Cardiac muscle cell (in vitro differentiated cells and primary cell): ENCODE measurements at regions not wholly inside any gene's neighbourhood (a gene's known extent, or its start where the extent isn't known, plus 50 kb on each side); places are given as distances from the start of the nearest gene placed in this dataset.

Experiments
- DNase-seq, 2 donors: peaks; one replicate each; pipeline versions ENCODE4 v3.0.0 to v3.0.0-alpha.2; 2010 to 2017; ENCODE audit warnings: low read depth in 1 of 2, low spot score in 1 of 2
- H3K27ac ChIP-seq: fragments of 200-600 bp; sonication (generic); 2 replicates; pipeline ENCODE4 v1.5.1; 2016
- H3K27me3 ChIP-seq: fragments of 200-600 bp; sonication (generic); 2 replicates; pipeline ENCODE4 v1.6.0; 2016; ENCODE audit warnings: control low read depth
- H3K36me3 ChIP-seq: fragments of 200-600 bp; sonication (generic); 2 replicates; pipeline ENCODE4 v1.5.1; 2016; ENCODE audit warnings: control low read depth
- H3K4me1 ChIP-seq: fragments of 200-600 bp; sonication (generic); 2 replicates; pipeline ENCODE4 v1.8.1; 2017; ENCODE audit warnings: low read depth, mild to moderate bottlenecking, mixed run types
- H3K4me3 ChIP-seq: fragments of 200-600 bp; sonication (generic); 2 replicates; pipeline ENCODE4 v1.5.1; 2016; ENCODE audit warnings: mild to moderate bottlenecking
- H3K9me3 ChIP-seq: fragments of 200-600 bp; sonication (generic); 2 replicates; pipeline ENCODE4 v1.5.1; 2017; ENCODE audit warnings: low read depth, mild to moderate bottlenecking, control low read depth
- TF ChIP-seq, protein P1 (sequence below): IDR thresholded peaks from 2 replicates; pipeline ENCODE4 v1.5.1; 2012; ENCODE audit warnings: low read depth, mild to moderate bottlenecking, low read length

DNA sequence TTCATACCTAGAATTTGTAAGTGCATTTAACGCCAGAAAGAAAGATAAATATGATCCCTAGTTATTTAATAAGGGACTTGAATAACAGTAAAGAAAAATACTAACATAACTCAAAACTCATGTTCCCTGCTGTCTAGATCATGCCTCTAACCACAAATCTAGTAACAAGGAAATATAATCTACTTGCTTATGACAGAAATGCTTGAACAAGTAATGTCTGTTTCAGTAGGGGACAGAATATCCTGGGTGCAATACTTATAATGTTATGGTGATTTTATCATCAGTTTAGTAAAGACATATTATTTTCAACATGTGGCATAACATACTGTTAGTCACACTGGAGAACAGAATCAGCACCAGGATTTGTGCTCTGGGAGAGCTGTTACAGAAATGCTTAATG lies 861.9 kb upstream of the SLITRK1 start:
- Histone ChIP-seq H3K4me3 (no peak overlapping the region), H3K27me3 (no peaks in the 10 kb centered on the region), H3K4me1 (no peaks in the 10 kb centered on the region), H3K36me3 (no peaks in the 10 kb centered on the region), H3K9me3 (no peaks in the 10 kb centered on the region), H3K27ac (no peak overlapping the region)
- DNase-seq = no peak
- TF ChIP-seq, protein P1, sequence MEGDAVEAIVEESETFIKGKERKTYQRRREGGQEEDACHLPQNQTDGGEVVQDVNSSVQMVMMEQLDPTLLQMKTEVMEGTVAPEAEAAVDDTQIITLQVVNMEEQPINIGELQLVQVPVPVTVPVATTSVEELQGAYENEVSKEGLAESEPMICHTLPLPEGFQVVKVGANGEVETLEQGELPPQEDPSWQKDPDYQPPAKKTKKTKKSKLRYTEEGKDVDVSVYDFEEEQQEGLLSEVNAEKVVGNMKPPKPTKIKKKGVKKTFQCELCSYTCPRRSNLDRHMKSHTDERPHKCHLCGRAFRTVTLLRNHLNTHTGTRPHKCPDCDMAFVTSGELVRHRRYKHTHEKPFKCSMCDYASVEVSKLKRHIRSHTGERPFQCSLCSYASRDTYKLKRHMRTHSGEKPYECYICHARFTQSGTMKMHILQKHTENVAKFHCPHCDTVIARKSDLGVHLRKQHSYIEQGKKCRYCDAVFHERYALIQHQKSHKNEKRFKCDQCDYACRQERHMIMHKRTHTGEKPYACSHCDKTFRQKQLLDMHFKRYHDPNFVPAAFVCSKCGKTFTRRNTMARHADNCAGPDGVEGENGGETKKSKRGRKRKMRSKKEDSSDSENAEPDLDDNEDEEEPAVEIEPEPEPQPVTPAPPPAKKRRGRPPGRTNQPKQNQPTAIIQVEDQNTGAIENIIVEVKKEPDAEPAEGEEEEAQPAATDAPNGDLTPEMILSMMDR = no peak

DNA sequence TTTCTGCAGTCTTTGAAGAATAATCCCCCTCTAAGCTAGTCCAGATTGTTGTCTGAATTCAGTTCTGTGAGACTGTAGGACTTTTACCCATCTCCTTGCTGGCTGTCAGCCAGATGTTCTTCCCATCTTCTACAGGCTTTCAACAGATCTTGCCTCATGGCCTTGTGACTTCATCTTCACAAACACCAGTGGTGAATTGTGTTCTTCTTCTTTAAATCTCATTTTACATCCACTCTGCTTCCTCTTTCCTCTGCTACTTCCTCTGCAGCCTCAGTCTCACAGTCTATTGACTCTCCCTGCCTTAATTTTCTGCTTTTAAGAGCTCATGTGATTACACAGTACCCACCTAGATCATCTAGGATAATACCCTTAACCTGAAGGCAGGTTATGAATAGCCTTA lies 859.0 kb upstream of the SLITRK1 start:
- no peak for DNase-seq
- Histone ChIP-seq H3K27me3 (no peaks in the 10 kb centered on the region), H3K4me3 (no peak overlapping the region), H3K9me3 (no peaks in the 10 kb centered on the region), H3K27ac (no peak overlapping the region), H3K36me3 (no peaks in the 10 kb centered on the region), H3K4me1 (no peaks in the 10 kb centered on the region)
- TF ChIP-seq, protein P1 = no peak

DNA sequence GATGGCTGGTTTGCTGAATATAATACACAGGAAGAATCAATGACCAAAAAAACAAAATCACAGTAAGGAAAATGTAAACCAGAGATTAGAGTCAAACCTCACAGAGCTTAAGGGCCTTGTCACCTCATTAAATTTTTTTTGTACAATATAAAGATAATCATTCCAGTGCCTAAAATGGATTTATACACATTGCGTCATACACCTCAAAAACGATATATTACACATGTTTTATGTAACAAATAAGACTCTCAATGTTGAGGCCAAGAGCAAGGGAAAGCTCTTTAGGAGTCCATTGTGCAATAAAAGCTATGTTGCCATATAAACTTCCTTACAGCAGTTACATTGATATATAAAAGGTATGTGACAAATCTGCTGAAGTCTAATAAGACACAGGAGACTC lies 856.7 kb upstream of the SLITRK1 start:
- H3K27ac ChIP-seq = no peak overlapping the region
- H3K36me3 ChIP-seq = no peaks in the 10 kb centered on the region
- TF ChIP-seq, protein P1 = no peak
- no peaks in the 10 kb centered on the region for H3K9me3 ChIP-seq
- H3K4me3 ChIP-seq = no peak overlapping the region
- H3K4me1 ChIP-seq = no peaks in the 10 kb centered on the region
- H3K27me3 ChIP-seq = no peaks in the 10 kb centered on the region
- DNase-seq = no peak

DNA sequence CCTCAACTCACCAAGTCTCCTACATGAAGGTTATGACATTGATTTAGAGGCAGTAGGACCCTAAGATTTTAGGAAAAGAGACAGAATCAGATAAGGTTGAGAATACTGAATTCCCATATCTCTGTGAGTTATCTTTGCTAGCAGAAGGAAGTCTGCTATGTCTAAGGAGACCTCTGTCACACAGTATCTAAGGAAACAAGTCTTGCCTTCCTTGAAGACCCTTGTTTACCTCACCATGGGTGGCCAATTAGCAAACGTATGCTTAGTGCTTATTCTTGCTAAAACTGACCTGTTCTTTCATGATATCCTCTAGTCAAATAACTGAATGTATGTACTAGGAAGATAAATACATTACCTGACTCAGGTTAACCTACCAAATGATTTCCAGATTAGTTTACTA lies 855.4 kb upstream of the SLITRK1 start:
- H3K27ac ChIP-seq = no peak overlapping the region
- no peak for DNase-seq
- TF ChIP-seq, protein P1 = no peak

DNA sequence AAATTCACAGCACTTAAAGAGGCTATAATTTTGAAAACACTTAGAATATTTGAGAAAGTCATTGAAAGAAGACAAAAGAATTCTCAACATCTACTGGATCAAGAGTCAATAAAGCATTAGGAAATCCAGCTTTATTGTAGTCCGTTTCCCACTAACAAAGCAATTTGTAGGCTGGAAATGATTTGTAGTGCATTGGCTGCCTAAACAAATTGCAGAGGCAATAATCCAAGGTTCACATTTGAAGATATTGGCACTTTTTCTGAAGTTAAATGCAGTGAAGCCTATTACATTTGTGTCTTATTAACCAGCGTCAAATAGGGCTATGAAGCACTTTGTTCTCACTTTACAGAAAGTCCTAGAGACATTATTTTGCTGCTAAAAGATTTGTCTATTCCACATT lies 848.1 kb upstream of the SLITRK1 start:
- H3K36me3 ChIP-seq = no peaks in the 10 kb centered on the region
- TF ChIP-seq, protein P1 = no peak
- H3K9me3 ChIP-seq = no peaks in the 10 kb centered on the region
- no peak for DNase-seq
- no peak overlapping the region for H3K4me3 ChIP-seq
- no peak overlapping the region for H3K27ac ChIP-seq
- no peaks in the 10 kb centered on the region for H3K4me1 ChIP-seq
- no peaks in the 10 kb centered on the region for H3K27me3 ChIP-seq

More for the DNA sequence above, 855.4 kb upstream of the SLITRK1 start:
- Histone ChIP-seq H3K9me3 (no peaks in the 10 kb centered on the region), H3K4me3 (no peak overlapping the region), H3K36me3 (no peaks in the 10 kb centered on the region), H3K27me3 (no peaks in the 10 kb centered on the region), H3K4me1 (no peaks in the 10 kb centered on the region)
